ENCODE measurements at regions not wholly inside any gene's neighbourhood (a gene's known extent, or its start where the extent isn't known, plus 50 kb on each side); places are given as distances from the start of the nearest gene placed in this dataset.

- peaks cover 0 to 7% of the 10 kb centered on the region in 2 experiments; a peak in 3 of 5 replicates for H3K9me3 Mint-ChIP-seq
- no peak overlapping the region for H3K4me3 Mint-ChIP-seq
- no CpG with 5 or more reads among the region's 2 CpGs for WGBS (ENCODE audit: extremely low coverage, insufficient read length, low lambda C conversion rate)
Measured at GRCh38 chr5:27548484-27548883, 510.1 kb upstream of the CDH9 start.

More at GRCh38 chr5:27548484-27548883, 510.1 kb upstream of the CDH9 start:
- H3K27me3 Mint-ChIP-seq (ENCODE audit: low read depth) = no peaks in the 10 kb centered on the region
- Histone ChIP-seq H2BK120ac (ENCODE audit: low read depth, low read length, poor library complexity, severe bottlenecking) (no peak overlapping the region), H3K56ac (ENCODE audit: insufficient read length, low read depth, low read length) (no peak overlapping the region), H3K23ac (ENCODE audit: insufficient read length, low read depth, low read length) (no peak overlapping the region), H4K5ac (ENCODE audit: insufficient read length, low read depth, low read length) (no peak overlapping the region), H2AK5ac (ENCODE audit: insufficient read length, low read length) (no peak overlapping the region), H4K8ac (replicated peaks; ENCODE audit: insufficient read length, low read depth, low read length) (no peak overlapping the region), H3K14ac (ENCODE audit: insufficient read depth, low read length) (no peak overlapping the region), H3K4me2 (ENCODE audit: insufficient read depth, insufficient read length, low read length) (no peak overlapping the region), H3K23me2 (ENCODE audit: insufficient read length, low read depth, low read length, poor library complexity, severe bottlenecking) (no peaks in the 10 kb centered on the region), H3K79me2 (ENCODE audit: insufficient read depth, low read length) (no peaks in the 10 kb centered on the region), H3K9ac (ENCODE audit: extremely low read depth, insufficient read length, low read length) (no peak overlapping the region), H3T11ph (ENCODE audit: low read length) (no peak overlapping the region), H4K20me1 (ENCODE audit: control insufficient read depth, insufficient read depth, insufficient read length) (no peaks in the 10 kb centered on the region), H2BK12ac (ENCODE audit: insufficient read length, low read depth, low read length) (no peak overlapping the region), H3K27me3 (ENCODE audit: insufficient read depth, low read length) (no peaks in the 10 kb centered on the region), H3K4ac (ENCODE audit: low read depth, low read length) (no peak overlapping the region), H3K18ac (ENCODE audit: insufficient read length, low read depth, low read length) (no peak overlapping the region), H3K79me1 (ENCODE audit: insufficient read depth, low read depth, low read length, poor library complexity, severe bottlenecking) (no peaks in the 10 kb centered on the region), H2BK20ac (ENCODE audit: low read depth, low read length, poor library complexity, severe bottlenecking) (no peak overlapping the region), H3K4me1 (ENCODE audit: insufficient read depth, low read length) (peaks cover 7% of the 10 kb centered on the region; the same call in 1 of the 2 replicates), H4K91ac (ENCODE audit: insufficient read length, low read depth, low read length) (no peak overlapping the region), H2AFZ (ENCODE audit: low read length) (no peak overlapping the region), H2BK15ac (ENCODE audit: low read depth, low read length) (no peak overlapping the region), H2BK5ac (ENCODE audit: insufficient read length, low read length) (no peak overlapping the region), H3K9me3 (ENCODE audit: control insufficient read depth, low read depth, low read length) (no peaks in the 10 kb centered on the region), H3K27ac (ENCODE audit: insufficient read length, low read depth, low read length) (no peak overlapping the region)
- no peak for DNase-seq
- peaks cover under 1 to 9% (median 5%) of the 10 kb centered on the region in 3 experiments; a peak in 4 of 7 replicates for H3K36me3 Mint-ChIP-seq (ENCODE audit: insufficient read depth in 1 of 3, low read depth in 3 of 3)
- H3K4me1 Mint-ChIP-seq = peaks cover 26 to 28% of the 10 kb centered on the region in 2 experiments
- TF ChIP-seq CTCF (conservative IDR thresholded peaks at IDR 0.05) = no peak
- peak overlapping the region in 1 of 3 experiments; percentile 19; a peak in 1 of 7 replicates for H3K27ac Mint-ChIP-seq

Data from H9 (cell line).